ENCODE measurements at regions not wholly inside any gene's neighbourhood (a gene's known extent, or its start where the extent isn't known, plus 50 kb on each side); places are given as distances from the start of the nearest gene placed in this dataset.

GRCh38 chr2:55768991-55769390 is 75.3 kb upstream of the PNPT1 start:
- no peak for TF ChIP-seq ZBTB20 (tag by site-specific recombination; IDR thresholded peaks at IDR 0.05)
- TF ChIP-seq ZBTB26 (tag by site-specific recombination; optimal IDR thresholded peaks at IDR 0.05): no peak
- TF ChIP-seq REST (tag by site-specific recombination; IDR thresholded peaks at IDR 0.05): no peak
- TF ChIP-seq CTCF (tag by site-specific recombination; IDR thresholded peaks at IDR 0.05): no peak
- TF ChIP-seq GLI2 (tag by site-specific recombination; IDR thresholded peaks at IDR 0.05; ENCODE audit: borderline replicate concordance, low read depth): no peak
- no peak for TF ChIP-seq ZNF114 (tag by site-specific recombination; IDR thresholded peaks at IDR 0.05)
- TF ChIP-seq ZNF585B (tag by site-specific recombination; IDR thresholded peaks at IDR 0.05): no peak

Data from HEK293 (cell line).